Neuronal stem cell (in vitro differentiated cells): ENCODE measurements at regions not wholly inside any gene's neighbourhood (a gene's known extent, or its start where the extent isn't known, plus 50 kb on each side); places are given as distances from the start of the nearest gene placed in this dataset.

ENCODE experiments used
- DNase-seq: peaks from one replicate; pipeline ENCODE4 v3.0.0-alpha.2; 2013; ENCODE audit warnings: low spot score
- H2AFZ ChIP-seq: one replicate; pipeline ENCODE4 v1.6.1; 2013; ENCODE audit warnings: mild to moderate bottlenecking, low read length, inconsistent platforms
- H2AK5ac ChIP-seq: 2 replicates; pipeline ENCODE4 v1.6.1; 2013; ENCODE audit warnings: low read depth, mild to moderate bottlenecking, inconsistent platforms, low read length, moderate library complexity, mixed read lengths
- H2BK120ac ChIP-seq: 2 replicates; pipeline ENCODE4 v1.6.1; 2013; ENCODE audit warnings: low read depth, mild to moderate bottlenecking, inconsistent platforms, low read length, moderate library complexity, mixed read lengths
- H2BK12ac ChIP-seq: one replicate; pipeline ENCODE4 v1.6.1; 2013; ENCODE audit warnings: low read length, inconsistent platforms
- H2BK15ac ChIP-seq: 2 replicates; pipeline ENCODE4 v1.6.1; 2013; ENCODE audit warnings: mild to moderate bottlenecking, low read length, inconsistent platforms, mixed read lengths
- H2BK5ac ChIP-seq: one replicate; pipeline ENCODE4 v1.6.1; 2013; ENCODE audit warnings: inconsistent platforms, mild to moderate bottlenecking, low read length, moderate library complexity
- H3K14ac ChIP-seq: one replicate; pipeline ENCODE4 v1.6.1; 2013; ENCODE audit warnings: low read length, inconsistent platforms
- H3K18ac ChIP-seq: 2 replicates; pipeline ENCODE4 v1.6.1; 2013; ENCODE audit warnings: low read length, inconsistent platforms
- H3K23ac ChIP-seq: 2 replicates; pipeline ENCODE4 v1.6.1; 2013; ENCODE audit warnings: low read depth, mild to moderate bottlenecking, mixed read lengths, low read length, inconsistent platforms; ENCODE audit not compliant: poor library complexity
- H3K27ac ChIP-seq: replicated peaks from 3 replicates; pipeline ENCODE4 v1.5.1; 2013; ENCODE audit warnings: low read length, inconsistent platforms
- H3K27me3 ChIP-seq, 3 experiments: 2 replicates each; pipeline ENCODE4 v1.6.1; 2013; ENCODE audit warnings: low read length in 3 of 3, mild to moderate bottlenecking in 2 of 3, inconsistent platforms in 1 of 3, low read depth in 1 of 3, mixed read lengths in 1 of 3, moderate library complexity in 1 of 3; ENCODE audit not compliant: control insufficient read depth in 3 of 3, insufficient read depth in 3 of 3
- H3K36me3 ChIP-seq, 2 donors: replicated peaks in 1 of 2; 2 replicates each; pipeline ENCODE4 v1.6.1; 2013; ENCODE audit warnings: low read length in 2 of 2; ENCODE audit not compliant: control insufficient read depth in 2 of 2, insufficient read depth in 2 of 2
- H3K4ac ChIP-seq: 2 replicates; pipeline ENCODE4 v1.6.1; 2013; ENCODE audit warnings: inconsistent platforms, mild to moderate bottlenecking, low read length, moderate library complexity
- H3K4me1 ChIP-seq, 2 donors: 1 replicate in 1 of 2; 2 replicates in 1 of 2; pipeline ENCODE4 v1.6.1; 2013; ENCODE audit warnings: low read length in 2 of 2, low read depth in 1 of 2; ENCODE audit not compliant: control insufficient read depth in 2 of 2, insufficient read depth in 1 of 2
- H3K4me2 ChIP-seq: one replicate; pipeline ENCODE4 v1.6.1; 2013; ENCODE audit warnings: mild to moderate bottlenecking, low read length, inconsistent platforms; ENCODE audit not compliant: insufficient read depth, poor library complexity, severe bottlenecking
- H3K4me3 ChIP-seq, 2 donors: 2 replicates each; pipeline ENCODE4 v1.5.1; 2013; ENCODE audit warnings: low read length in 2 of 2, mild to moderate bottlenecking in 2 of 2, inconsistent platforms in 1 of 2, moderate library complexity in 1 of 2
- H3K79me1 ChIP-seq: one replicate; pipeline ENCODE4 v1.6.1; 2013; ENCODE audit warnings: low read depth, mild to moderate bottlenecking, inconsistent platforms, low read length, moderate library complexity
- H3K9ac ChIP-seq: one replicate; pipeline ENCODE4 v1.6.1; 2013; ENCODE audit warnings: mild to moderate bottlenecking, low read depth, low read length, inconsistent platforms; ENCODE audit not compliant: poor library complexity
- H3K9me3 ChIP-seq, 2 donors: replicated peaks in 1 of 2; 2 replicates each; pipeline versions ENCODE3 to v1.6.1; 2013; ENCODE audit warnings: low read length in 2 of 2, mild to moderate bottlenecking in 2 of 2, inconsistent platforms in 1 of 2, low read depth in 1 of 2, mixed read lengths in 1 of 2, moderate library complexity in 1 of 2; ENCODE audit not compliant: control insufficient read depth in 2 of 2, insufficient read depth in 1 of 2
- H4K8ac ChIP-seq: one replicate; pipeline ENCODE4 v1.6.1; 2013; ENCODE audit warnings: low read depth, mild to moderate bottlenecking, inconsistent platforms, low read length, moderate library complexity
- H4K91ac ChIP-seq: one replicate; pipeline ENCODE4 v1.6.1; 2013; ENCODE audit warnings: low read length, low read depth, mild to moderate bottlenecking, inconsistent platforms; ENCODE audit not compliant: poor library complexity
- WGBS, 2 donors: extraction: QIAGEN DNeasy Blood & Tissue Kit; methylation state at CpG; one replicate each; pipeline ENCODE4 v1.1.7; 2013; ENCODE audit warnings: missing lambda C conversion rate in 2 of 2, mixed read lengths in 1 of 2; ENCODE audit not compliant: insufficient read length in 2 of 2, insufficient replicate concordance in 1 of 2; ENCODE audit errors: extremely low coverage in 2 of 2; 5-methylcytosine and 5-hydroxymethylcytosine counted together

GRCh38 chr2:125634662-125635061, 1021.3 kb upstream of the GYPC start:
- no peak overlapping the region for H2BK5ac ChIP-seq
- no peak overlapping the region for H4K91ac ChIP-seq
- no peaks in the 10 kb centered on the region for H3K9me3 ChIP-seq
- no peak overlapping the region for H3K27ac ChIP-seq
- H4K8ac ChIP-seq = no peak overlapping the region
- no peak overlapping the region for H3K4me2 ChIP-seq
- H3K36me3 ChIP-seq = no peaks in the 10 kb centered on the region
- H2AK5ac ChIP-seq = no peak overlapping the region
- H3K4me3 ChIP-seq = no peak overlapping the region
- H3K4me1 ChIP-seq = peaks cover 4 to 14% of the 10 kb centered on the region in 2 donors
- DNase-seq = no peak
- H3K9ac ChIP-seq = no peak overlapping the region
- no peak overlapping the region for H2BK15ac ChIP-seq
- H3K14ac ChIP-seq = no peak overlapping the region
- no peaks in the 10 kb centered on the region for H3K79me1 ChIP-seq
- peak overlapping the region; percentile 65 for H2AFZ ChIP-seq
- H2BK120ac ChIP-seq = no peak overlapping the region
- H3K4ac ChIP-seq = no peak overlapping the region
- H3K18ac ChIP-seq = no peak overlapping the region
- no peak overlapping the region for H2BK12ac ChIP-seq
- H3K23ac ChIP-seq = no peak overlapping the region
- H3K27me3 ChIP-seq = no peaks in the 10 kb centered on the region

GRCh38 chr2:125638345-125638744, 1017.6 kb upstream of the GYPC start:
- no peak overlapping the region for H2BK5ac ChIP-seq
- no peak overlapping the region for H3K9ac ChIP-seq
- no peak overlapping the region for H3K23ac ChIP-seq
- H2AK5ac ChIP-seq = no peak overlapping the region
- no peak overlapping the region for H2AFZ ChIP-seq
- H4K91ac ChIP-seq = no peak overlapping the region
- no peaks in the 10 kb centered on the region for H3K27me3 ChIP-seq
- H3K4me3 ChIP-seq = no peak overlapping the region
- H3K4me2 ChIP-seq = no peak overlapping the region
- no peak overlapping the region for H4K8ac ChIP-seq
- H3K4me1 ChIP-seq = peaks cover 10 to 14% of the 10 kb centered on the region in 2 donors
- H2BK12ac ChIP-seq = no peak overlapping the region
- H3K9me3 ChIP-seq = no peaks in the 10 kb centered on the region
- no peaks in the 10 kb centered on the region for H3K79me1 ChIP-seq
- H2BK120ac ChIP-seq = no peak overlapping the region
- no peak overlapping the region for H3K4ac ChIP-seq
- H3K18ac ChIP-seq = no peak overlapping the region
- no peak overlapping the region for H3K14ac ChIP-seq
- no peak for DNase-seq
- WGBS, 2 donors = no CpG with 5 or more reads among the region's 1 CpG
- no peaks in the 10 kb centered on the region for H3K36me3 ChIP-seq
- H3K27ac ChIP-seq = no peak overlapping the region
- no peak overlapping the region for H2BK15ac ChIP-seq

- no peak overlapping the region for H2AK5ac ChIP-seq
- H3K9ac ChIP-seq = no peak overlapping the region
- H2BK15ac ChIP-seq = no peak overlapping the region
- H2AFZ ChIP-seq = no peak overlapping the region
- H2BK12ac ChIP-seq = no peak overlapping the region
- H3K4me2 ChIP-seq = no peak overlapping the region
- no peak overlapping the region for H3K27ac ChIP-seq
- H3K18ac ChIP-seq = no peak overlapping the region
- WGBS, 2 donors = no CpG with 5 or more reads among the region's 2 CpGs
- no peak overlapping the region for H4K91ac ChIP-seq
- no peaks in the 10 kb centered on the region for H3K27me3 ChIP-seq
- H2BK5ac ChIP-seq = no peak overlapping the region
- no peak overlapping the region for H3K4me3 ChIP-seq
- H3K36me3 ChIP-seq = no peaks in the 10 kb centered on the region
- no peak overlapping the region for H3K4ac ChIP-seq
- no peak overlapping the region for H3K14ac ChIP-seq
- peaks cover 0 to 6% of the 10 kb centered on the region in 2 donors for H3K4me1 ChIP-seq
- no peak overlapping the region for H3K23ac ChIP-seq
- H4K8ac ChIP-seq = no peak overlapping the region
- DNase-seq = no peak
- H3K9me3 ChIP-seq = no peaks in the 10 kb centered on the region
- no peak overlapping the region for H2BK120ac ChIP-seq
- H3K79me1 ChIP-seq = no peaks in the 10 kb centered on the region
Observed at GRCh38 chr2:125642032-125642431, 1013.9 kb upstream of the GYPC start.

- no peak overlapping the region for H3K9ac ChIP-seq
- H4K91ac ChIP-seq = no peak overlapping the region
- no peak overlapping the region for H2BK120ac ChIP-seq
- H3K9me3 ChIP-seq = no peaks in the 10 kb centered on the region
- H2BK12ac ChIP-seq = no peak overlapping the region
- no peak overlapping the region for H2AK5ac ChIP-seq
- H3K14ac ChIP-seq = no peak overlapping the region
- DNase-seq = no peak
- no peak overlapping the region for H2BK15ac ChIP-seq
- no CpG with 5 or more reads among the region's 2 CpGs for WGBS, 2 donors
- H2BK5ac ChIP-seq = no peak overlapping the region
- H3K4ac ChIP-seq = no peak overlapping the region
- H3K18ac ChIP-seq = no peak overlapping the region
- H4K8ac ChIP-seq = no peak overlapping the region
- H3K36me3 ChIP-seq = no peaks in the 10 kb centered on the region
- no peak overlapping the region for H3K27ac ChIP-seq
- no peaks in the 10 kb centered on the region for H3K79me1 ChIP-seq
- H2AFZ ChIP-seq = no peak overlapping the region
- H3K23ac ChIP-seq = no peak overlapping the region
- H3K4me2 ChIP-seq = no peak overlapping the region
- no peaks in the 10 kb centered on the region for H3K27me3 ChIP-seq
- H3K4me1 ChIP-seq = peaks cover 0 to 6% of the 10 kb centered on the region in 2 donors
- no peak overlapping the region for H3K4me3 ChIP-seq
Observed at GRCh38 chr2:125643128-125643527, 1012.8 kb upstream of the GYPC start.
